Posterior vena cava (tissue), 2 donors: ENCODE measurements at regions not wholly inside any gene's neighbourhood (a gene's known extent, or its start where the extent isn't known, plus 50 kb on each side); places are given as distances from the start of the nearest gene placed in this dataset.

Source experiments
- DNase-seq: peaks from one replicate; pipeline ENCODE4 v3.0.0-alpha.2; 2020; ENCODE audit warnings: low spot score
- intact Hi-C, 2 donors: fragments of 100-400 bp; cut with DNase I; formaldehyde crosslinking; loops; one replicate each; pipeline versions ENCODE4 v1.14.1 to v1.14.2; 2022 to 2023
- donor health status: DM: yes; HTN: yes; CAD: no.
- donor health status: DM: yes; HTN: yes; CAD: no.

DNA sequence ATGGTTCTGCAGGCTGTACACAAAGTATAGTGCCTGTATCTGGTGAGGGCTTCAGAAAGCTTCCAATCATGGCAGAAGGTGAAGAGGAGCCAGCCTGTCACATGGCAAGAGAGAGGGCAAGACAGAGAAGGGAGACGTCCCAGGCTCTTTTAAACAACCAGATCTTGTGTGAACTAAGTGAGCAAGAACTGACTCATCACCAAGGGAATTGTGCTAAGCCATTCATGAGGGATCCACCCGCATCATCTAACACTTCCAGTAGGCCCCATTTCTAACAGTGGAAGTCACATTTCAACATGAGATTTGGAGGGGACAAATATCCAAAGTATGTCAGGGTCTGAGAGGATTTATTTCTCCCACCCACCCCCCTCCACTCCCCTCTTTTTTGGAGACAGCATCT, 56.2 kb upstream of the ELAC2 start:
- intact Hi-C loops: no loop called here
- DNase-seq: no peak

DNA sequence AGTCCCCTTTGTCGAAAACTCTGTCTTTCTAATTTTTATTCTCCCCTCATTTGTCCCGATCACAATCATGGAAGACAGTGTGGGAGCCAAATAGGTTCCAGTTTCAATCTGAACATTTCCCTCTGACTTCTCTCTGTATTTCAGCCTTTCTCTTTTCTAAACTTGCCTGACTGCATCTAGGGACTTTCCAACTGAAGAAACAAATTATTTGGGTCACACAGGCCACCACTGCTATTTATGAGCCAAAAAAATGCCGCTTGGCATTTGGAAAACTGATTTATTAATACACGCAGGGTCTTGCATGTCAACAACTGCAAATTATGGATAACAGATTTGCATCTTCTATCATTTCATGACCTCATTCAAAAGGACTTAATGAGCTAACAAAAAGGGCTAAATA, 55.2 kb upstream of the ELAC2 start:
- no peak for DNase-seq
- intact Hi-C loops: no loop called here

DNA sequence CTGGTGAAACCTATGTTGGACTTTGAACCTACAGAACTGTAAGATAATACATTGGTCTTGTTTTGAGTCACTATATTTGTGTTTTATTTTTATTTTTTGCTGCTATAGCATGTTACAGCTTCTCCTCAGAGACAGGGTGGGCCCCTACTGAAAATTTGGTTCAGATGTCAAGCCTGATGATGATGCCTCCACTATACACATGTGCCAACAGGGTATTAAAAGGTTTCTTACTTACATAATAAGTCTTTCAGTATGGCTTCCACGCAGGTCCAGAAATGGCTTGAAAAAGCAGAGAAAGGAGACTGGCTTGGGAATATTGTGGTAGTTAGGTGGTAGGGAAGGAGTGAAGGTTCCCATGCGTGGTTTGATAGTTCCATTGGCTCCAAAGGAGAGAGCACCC, 52.9 kb upstream of the ELAC2 start:
- intact Hi-C loops: no loop called here
- no peak for DNase-seq

DNA sequence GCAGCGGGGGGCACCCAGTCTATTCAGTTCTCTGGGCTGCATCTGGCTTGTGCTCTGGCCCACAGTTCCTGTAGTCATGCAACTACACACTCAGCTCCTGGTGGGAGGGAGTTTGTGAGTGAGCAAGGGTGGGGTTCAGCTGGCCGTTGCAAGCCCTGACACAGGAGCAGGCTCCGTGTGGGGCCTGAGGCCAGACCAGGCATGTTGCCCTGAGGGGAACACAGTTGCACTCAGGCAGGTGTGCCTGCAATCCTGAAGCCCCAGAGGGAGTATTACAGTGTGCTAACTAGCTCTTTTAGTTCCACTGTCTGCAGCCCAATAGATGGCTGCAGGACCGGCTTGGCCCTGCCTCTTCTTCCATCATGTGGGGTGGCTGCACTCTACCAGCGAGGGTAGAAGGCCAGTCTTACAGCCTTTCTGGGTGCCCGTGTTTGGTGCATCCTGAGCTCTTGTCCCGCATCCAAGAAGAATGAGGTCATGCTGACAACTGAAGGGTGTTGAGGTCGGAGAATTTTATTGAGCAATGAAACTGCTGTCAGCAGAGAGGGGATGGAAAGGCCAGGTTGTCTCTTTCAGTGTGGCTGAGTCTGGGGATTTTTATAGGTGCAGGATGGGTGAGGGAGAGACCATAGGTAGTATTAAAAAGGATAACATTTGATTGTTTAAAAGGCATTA, 49.9 kb upstream of the ELAC2 start:
- DNase-seq: no peak
- intact Hi-C loops: no loop called here
